Heart left ventricle (tissue), 13 donors: ENCODE measurements at regions not wholly inside any gene's neighbourhood (a gene's known extent, or its start where the extent isn't known, plus 50 kb on each side); places are given as distances from the start of the nearest gene placed in this dataset.

Source experiments
- CTCF ChIP-seq, 12 donors: fragments of 200-600 bp; sonication (generic) in 4 of 12; IDR thresholded peaks; one replicate each; pipeline versions ENCODE4 v1.5.0 to v1.8.0; 2018 to 2022; ENCODE audit warnings: antibody characterized with exemption in 12 of 12, mild to moderate bottlenecking in 5 of 12
- POLR2A ChIP-seq, 2 donors: fragments of 450-650 bp; IDR thresholded peaks; one replicate each; pipeline ENCODE4 v1.6.1; 2017; ENCODE audit warnings: antibody characterized with exemption in 2 of 2, mild to moderate bottlenecking in 2 of 2, moderate library complexity in 2 of 2
- donor health status: ischemic (EF 13 %, LVEDD 7.1; RV severe dilation, severe dysfunction).
- donor health status: DM: no; HTN: yes; CAD: no.
- donor health status: DM: no; HTN: no; CAD: no.
- donor health status: ischemic (EF 25% LVEDD 6.9; RV normal size, moderate dysfunction).
- donor health status: ischemic (EF 25% LVEDD 5.7; RV mildly dilated, moderate dysfunction).
- donor health status: ischemic (EF 35%, LVEDD 5.7; RV mildly dilated, moderate dysfunction).
- donor health status: nonischemic (EF 11% LVEDD 7.7; RV severe dilation, severe dysfunction).
- donor health status: DM: yes; HTN: yes; CAD: no.
- donor health status: PGD.
- donor health status: ischemic (EF 29% LVEDD 5.4; RV normal size, mild dysfunction).
- donor health status: nonischemic (EF 23%, LVEDD 6.1; RV moderate dilation, normal function).

GRCh38 chr9:107177857-107178256 lies 105.2 kb upstream of the RAD23B start:
- TF ChIP-seq POLR2A (IDR thresholded peaks at IDR 0.05): no peak
- no peak for TF ChIP-seq CTCF (IDR thresholded peaks at IDR 0.05)
